Glomerular visceral epithelial cell (primary cell): ENCODE measurements at regions not wholly inside any gene's neighbourhood (a gene's known extent, or its start where the extent isn't known, plus 50 kb on each side); places are given as distances from the start of the nearest gene placed in this dataset.
A peak's percentile ranks its signal among the peaks of the same experiment; 100 is the strongest.
"Not testable (repeated sequence)": the region's sequence is repeated elsewhere in the genome, so short reads cannot be mapped to it uniquely, and the experiment has no call there.

Experiments used
- DNase-seq: peaks from one replicate; pipeline ENCODE4 v3.0.0-alpha.2; 2016; ENCODE audit errors: extremely low spot score

DNA sequence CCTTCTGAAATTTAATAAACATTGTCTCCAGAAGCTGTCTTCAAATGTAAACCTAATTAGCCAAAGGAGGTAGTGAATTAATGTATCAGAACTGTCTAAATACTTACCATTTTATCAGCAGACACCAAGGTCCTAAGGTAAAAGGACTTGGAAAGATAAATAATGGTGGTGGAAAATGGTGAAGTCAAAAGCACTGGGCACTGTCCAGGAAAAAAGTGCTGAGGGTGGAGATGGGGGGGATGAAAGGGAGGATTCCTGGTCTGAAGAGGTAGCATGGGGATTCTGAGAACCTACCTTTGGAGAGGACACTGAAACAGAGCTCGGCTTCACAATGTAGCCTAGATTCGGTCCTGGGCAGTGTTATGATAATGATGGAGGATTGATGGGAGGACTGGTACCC lies 149.0 kb upstream of the DPH6 start:
- DNase-seq = no peak

DNA sequence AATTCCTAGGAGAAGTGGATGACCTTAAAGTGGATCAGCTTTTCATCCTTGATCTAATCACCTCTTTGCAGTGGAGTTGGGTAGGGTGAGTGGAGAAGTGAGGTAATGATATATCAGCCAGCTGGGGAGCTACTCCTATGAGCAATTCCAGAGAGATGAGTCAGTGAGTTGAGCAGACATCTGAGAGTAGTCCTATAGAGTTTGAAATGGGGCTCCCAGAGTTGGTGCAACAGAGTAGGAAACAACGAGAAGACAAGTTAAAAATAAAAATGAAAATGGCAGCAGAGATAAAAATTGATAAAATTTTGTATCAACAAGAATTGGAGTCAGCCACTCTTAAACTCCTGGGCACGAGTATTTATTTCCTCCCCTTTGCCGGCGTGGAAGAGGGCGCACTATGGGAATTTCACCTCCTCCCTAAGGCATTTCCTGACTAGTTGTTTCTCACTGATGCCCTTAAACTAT lies 150.8 kb upstream of the DPH6 start:
- DNase-seq = peak; percentile 81

DNA sequence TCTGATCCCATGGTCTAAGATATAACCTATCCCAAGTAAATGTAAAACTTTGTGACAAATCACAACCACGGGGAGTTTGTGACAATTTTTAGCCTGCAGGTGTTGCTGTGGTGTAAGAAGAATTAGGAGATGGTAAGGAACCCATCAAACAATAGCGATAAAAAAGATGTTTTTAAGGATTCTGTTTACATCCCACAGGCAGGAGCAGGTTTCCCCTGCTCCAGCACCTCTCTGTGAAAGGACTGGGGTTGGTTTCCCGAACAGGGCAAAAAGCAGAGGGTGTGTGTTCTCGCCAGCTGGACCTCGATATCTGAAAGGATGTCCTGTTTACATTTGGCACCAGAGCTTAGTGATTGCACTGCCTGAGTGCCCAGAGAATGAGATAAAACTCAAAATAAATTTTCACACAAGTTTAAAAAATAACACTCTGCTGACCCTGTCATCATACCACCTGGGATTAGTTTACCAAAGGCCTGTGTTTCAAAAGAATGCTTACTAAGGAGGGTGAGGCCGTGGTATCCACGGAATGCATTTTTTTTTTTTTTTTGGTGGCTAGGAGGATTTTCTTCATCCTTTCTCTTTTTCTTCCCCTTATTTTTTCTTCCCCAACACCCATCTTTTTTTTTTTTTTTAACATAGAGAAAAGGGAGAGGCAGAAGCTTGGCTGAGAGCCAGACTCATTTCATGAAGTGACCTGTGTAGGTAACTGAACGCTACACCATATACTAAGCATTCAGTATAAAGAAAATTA lies 151.8 kb upstream of the DPH6 start:
- peak; percentile 45 for DNase-seq

DNA sequence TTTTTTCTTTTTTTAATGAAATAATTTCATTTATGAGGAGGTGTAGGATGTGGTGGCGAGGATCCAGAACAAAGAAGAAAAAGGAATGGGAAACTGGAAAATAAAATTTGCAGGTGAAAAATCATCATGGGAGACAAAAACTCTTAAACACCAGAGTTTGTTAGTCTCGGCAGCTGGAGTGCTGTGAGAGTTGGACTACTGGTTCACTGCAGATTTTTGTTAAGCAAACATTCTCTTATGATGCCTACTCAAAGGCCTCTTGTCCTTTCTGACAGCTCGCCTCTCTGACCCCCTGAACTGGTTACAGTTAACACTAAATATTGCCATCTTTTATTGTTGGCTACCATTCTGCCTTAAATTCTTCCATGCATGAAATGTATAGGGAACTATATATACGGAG lies 152.4 kb upstream of the DPH6 start:
- no peak for DNase-seq

DNA sequence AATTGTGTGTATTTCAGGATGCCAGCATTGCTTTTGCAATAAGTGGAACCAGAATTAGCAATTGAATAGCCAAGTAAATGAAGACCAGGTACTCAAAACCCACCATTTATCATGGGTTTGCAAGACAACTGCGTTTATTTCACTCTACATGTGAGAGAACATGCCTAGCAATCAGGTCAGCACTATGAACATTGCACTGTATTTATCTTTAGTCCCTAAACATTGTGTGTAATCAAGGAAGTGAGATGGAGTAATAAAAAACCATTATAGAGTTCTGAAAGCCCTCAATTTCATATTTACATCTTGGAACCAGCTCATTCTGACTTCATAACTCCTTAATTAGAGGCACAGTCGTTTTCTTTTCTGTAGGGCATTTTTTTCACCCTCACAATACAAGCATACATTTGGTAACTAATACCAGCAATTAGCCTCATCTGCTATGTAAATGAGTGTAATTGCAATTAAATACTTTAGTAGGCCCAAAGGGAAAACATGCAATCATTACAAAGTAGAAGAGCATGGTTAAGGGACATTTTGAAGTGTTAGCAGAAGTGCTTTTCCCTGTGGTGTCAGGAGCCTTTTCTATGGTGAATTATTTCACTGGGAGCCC lies 153.1 kb upstream of the DPH6 start:
- DNase-seq = no peak

DNA sequence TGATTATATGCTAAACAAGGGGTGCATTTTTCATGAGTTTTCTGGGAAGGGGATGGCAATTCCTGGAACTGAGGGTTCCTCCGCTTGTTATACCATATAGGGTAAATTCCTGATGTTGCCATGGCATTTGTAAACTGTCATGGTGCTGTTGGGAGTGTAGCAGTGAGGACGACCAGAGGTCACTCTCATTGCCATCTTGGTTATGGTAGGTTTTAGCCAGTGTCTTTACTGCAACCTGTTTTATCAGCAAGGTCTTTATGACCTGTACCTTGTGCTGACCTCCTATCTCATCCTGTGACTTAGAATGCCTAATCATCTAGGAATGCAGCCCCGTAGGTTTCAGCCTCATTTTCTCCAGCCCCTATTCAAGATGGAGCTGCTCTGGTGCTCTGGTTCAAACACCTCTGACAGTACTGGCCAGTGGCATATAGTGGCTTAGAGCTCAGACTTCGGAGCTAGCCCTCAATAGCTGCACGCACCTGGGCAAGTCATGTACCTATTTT lies 154.2 kb upstream of the DPH6 start:
- not testable (repeated sequence) for DNase-seq

DNA sequence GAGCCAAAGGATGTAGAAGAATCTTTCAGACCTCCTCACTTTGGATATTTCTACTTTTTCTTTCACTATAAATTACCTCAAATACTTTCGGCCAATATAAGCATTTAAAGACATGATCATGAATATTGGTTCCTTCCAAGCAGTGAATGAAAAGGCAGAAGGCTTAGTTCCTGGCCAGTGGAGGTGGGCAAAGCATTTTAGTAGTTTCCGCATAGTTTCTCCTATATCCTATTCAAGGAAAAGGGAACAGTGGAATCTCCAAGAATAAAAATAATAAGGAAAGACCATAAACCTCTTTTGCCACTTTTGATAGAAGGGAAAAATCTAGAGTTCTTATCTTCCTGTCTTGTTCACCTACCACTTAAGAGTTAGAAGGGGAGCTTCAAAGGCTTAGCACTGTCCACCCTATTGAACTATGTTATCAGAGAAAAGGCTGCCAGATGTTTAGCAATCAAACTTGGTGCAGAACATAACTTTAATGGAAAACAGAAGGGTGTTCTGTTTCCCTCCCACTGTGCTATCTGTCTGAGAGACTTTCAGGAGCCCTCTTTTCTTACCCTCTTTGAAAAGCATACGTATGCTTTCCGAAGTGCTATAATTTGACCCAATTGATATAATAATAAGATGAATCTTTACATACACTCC lies 155.6 kb upstream of the DPH6 start:
- no peak for DNase-seq

DNA sequence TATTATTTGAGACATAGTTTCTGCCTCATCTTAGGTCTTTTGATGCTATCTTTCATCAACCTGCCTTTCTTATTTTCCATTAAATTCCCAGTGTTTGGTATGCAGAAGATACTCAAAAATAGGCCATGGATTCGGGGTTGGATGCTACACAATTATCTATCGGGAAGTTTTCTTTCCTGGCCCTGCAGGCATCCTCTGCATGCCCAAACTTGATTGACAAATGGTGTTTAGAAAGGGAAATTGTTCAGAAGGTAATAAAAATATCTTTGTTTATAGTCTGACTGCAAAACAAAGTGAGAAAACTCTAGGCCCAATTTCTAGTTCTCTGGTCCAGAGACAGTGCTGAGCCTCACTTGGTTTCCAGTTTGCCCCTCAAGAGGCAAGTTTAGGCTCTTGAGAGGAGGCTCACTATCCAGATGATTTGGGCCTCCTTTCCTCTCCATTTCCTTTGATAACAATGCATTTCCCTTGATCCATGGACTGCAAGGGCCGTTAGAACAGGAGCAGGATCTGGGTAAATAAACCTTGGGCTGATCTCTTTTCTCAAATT lies 157.1 kb upstream of the DPH6 start:
- no peak for DNase-seq

DNA sequence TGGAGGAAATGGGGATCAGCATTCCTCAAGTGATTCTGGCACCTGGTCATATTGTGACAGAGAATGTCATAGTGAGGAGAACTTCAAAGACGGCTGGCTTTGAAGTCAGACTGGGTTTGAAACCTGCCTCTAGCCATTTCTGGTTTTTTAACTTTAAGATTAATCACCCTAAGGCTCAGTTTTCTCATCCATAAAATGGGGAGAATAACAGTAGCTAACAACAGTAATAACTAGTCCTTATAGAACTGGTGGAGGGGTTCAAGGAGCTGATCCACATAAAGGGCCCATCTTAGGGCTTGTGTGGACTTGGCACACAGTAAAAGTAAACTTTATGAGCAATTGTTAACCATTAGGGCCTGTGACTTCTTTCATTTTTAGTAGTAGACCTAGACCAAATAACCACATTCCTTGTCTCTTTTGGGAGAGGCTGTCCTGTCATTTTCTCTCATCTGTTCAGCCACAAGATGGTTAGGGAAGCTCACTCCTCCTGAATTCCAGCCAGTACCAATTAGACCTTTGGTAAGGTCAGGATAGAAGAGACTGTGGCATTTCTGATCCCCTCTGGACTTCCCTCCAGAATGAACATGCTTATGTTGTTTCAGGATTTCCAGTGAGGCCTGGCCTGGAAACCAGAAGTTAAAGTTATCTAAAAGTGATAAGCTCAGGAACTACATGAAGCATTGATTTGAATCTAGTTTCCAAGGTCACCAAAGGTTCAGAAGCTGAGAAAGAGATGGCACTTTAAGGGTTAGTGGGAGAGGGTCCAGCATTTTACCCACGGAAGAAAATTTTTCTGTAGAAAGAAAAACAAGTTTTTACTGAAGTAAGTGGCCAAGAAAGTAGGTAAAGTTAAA lies 159.3 kb upstream of the DPH6 start:
- DNase-seq = no peak

DNA sequence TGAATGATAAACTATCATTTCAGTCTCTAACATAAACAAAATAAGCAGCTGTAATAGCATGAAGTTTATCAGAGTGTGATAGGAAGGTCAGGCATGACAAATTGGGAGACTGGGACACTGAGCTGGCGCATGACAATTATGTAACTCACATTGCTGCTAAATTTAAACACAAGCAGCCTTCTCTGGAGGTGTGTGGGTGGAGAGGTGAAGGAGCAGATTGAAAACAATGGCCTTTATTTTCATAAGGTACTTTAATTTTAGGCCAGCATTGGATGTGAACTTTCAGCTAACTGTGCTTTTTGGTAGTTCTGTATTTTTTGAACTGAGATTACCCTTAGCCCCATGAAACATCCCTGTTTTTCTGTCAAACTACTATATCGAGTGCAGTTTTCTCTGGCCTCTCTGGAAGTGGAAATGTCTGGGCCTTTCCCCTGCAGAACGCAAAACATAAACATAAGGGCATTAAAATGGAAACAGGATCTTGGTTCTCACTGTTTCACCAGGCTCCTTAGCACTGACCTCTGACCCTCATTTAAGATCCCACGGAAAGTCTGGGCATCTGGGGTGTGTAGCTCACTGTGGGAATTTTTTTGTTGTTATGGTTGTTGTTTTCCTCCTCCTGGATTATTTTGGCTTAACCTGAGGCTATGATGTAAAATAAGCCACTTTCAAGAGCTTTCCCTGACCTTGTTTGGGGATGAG lies 160.1 kb upstream of the DPH6 start:
- no peak for DNase-seq

DNA sequence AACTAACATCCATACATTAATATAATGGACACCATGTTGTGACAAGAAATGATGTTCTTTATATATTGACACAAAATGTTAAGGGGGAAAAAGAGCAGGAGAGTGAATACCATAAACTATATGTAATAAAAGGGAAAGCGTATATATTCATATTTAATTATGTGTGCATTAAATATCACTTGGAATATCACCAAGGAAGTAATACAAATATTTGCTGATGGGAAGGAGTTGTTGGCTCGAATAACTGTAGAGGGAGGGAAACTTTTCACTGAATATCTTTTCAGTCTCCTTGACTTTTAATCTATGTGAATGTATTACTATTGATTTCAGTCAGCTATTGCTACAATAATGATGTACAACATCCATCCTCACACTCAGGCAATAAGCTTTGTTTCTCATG lies 167.0 kb upstream of the DPH6 start:
- DNase-seq = no peak

DNA sequence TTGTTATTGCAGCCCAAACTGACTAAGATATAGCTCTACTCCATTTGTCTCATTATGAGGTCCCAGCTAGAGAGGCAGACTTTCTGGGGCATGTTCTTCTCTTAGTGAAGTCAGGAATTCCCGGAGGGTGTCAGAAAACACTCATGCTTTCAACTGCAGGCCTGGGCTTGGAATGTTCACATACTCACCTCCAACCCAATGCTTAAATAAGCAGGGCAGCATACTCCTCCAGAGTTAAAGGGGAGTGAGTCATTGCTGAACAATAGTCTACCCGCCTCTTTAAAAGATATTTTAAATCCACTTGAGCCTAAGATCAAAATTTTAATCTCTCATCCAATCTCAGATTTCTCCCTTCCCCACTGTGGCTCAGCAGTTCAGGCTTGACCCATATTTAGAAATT lies 167.8 kb upstream of the DPH6 start:
- peak; percentile 3 for DNase-seq

DNA sequence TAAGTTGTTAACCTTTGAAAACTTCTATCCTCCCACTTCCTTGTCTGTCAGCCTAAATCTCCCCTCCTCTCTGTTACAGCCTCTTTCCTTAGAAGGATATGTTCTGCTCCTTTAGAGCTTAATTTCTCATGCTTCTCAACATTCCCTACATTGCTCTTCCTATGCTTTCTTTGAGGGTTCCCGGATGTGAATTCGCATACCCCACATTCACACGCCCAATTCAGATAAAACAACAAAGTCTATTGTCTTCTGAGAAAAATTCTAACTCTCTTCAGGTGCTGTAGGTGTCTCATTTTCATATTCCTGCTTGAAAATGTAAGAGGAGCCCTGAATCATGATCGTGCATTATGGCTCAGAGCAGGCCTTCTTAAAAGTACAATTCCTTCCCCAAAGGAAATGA lies 171.8 kb upstream of the DPH6 start:
- DNase-seq = no peak

DNA sequence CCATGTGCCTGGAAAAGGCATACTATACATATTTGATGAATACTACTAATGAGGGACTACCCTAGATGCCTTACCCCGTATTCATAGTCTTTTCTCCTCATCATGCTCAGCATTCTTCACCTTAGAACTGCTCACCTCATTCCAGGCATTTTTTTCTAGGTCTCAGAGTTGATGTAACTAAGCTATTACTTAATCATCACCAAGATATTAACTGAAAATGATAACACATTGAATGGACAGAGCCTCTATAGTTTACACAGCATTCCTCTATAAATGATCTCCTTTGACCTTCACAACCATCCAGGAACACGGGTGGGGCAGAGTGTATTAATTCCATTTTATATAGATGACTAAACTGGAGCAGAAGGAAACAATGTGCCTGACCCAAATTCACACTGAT lies 174.1 kb upstream of the DPH6 start:
- no peak for DNase-seq

DNA sequence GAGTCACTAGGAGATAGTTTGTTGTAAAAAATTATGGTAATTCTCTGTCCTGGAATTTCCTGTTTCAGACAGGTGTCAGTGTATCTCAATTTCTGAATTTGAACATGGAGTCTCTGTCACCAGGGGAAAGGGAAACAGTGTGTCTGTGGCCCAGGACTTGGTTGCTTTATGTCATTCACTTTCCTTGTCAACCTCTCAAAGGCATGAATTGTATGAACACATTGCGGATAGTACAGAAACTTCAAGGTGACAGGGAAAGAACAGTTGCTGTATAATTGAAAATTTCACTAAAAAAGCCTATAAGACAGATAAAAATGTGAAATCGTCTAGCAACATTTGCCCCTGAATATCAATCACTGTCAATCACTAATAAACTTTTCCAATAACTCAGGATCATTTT lies 175.0 kb upstream of the DPH6 start:
- DNase-seq = no peak

DNA sequence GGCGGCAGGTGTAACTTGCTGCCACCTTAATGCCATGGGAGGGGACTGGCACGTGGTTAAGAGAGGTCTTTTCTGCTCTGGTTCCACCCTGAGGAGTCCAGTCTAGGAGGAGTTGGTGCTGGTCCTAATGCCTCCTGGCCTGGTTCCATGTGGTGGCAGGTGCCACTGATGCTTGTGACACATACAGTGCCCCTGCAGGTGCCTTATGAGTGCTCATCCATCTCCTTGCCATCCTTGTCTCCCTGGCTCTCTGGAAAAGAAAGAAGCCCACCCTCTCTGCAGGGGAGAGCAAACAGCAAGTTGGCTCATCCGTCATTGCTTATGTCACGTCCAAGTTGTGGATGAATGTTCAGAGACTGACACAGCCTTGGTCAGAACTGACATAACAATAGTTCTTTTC lies 175.8 kb upstream of the DPH6 start:
- DNase-seq = no peak

DNA sequence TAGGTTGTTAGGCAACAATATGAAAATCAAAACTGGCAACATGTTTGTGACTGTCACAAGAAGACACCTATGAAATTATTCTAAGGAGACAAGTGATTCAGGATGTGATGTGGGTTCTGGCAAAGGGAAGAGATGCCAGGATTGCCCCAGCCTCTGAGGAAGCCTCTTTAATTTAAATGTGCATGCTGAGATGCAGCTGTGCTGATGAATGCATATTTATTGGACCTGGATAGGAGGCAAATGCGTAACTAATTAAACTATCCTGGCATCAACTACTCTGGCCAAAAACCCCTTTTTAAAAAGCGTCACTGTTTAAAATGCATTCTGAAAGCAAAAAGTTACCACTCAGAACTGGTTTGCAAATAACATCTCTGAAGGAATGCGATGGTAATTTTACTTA lies 176.5 kb upstream of the DPH6 start:
- no peak for DNase-seq

DNA sequence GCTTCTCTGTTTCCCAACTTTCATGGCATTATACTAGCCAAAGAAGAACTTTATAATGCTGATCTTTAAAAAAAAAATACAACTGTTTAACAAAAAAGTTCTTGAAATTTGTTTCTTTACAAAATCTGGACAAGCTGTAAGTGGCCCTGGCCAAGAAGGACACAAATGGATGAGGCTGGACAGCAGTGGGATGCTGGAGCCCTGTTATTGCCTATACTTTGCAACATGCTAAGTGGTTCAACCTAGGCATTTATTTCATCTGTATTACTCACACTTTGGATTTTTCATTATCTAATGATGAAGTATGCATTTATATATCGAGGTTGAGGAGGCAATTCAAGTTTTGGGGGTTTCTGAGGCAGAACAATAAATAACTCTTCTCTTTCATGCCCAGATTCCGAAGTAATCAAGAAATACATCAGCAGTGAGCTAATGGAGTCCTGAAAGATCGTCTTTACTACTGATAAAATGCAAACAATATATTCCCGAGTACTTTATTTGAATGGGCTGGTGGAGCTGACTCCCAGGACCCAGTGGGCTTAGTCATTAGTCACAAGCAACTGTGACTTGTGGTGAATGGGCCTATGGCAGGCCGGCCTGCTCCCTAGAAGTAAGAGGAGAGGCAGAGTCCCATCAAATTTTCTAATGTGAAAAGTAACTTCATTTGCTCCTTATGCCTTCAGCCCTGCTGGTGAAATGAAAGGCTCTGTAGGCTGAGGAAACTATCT lies 177.3 kb upstream of the DPH6 start:
- DNase-seq = no peak

DNA sequence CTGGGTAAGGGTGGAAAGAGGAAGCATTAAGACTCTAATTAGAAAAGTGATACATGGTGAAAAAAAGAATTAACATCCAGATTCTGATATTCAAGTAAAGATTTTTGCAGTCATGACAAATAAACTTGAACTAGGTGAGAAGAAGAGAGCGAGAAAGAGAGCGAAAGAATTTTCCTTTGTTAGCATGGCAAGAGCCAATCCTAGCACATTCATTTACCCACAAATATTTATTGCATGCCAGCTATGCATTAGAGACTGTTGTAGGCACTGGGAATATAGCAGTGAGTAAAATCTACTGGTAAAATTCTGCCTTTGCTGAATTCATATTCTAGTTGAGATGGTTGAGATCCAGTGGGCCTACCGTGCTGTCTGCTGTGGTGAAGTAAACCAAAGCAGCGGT lies 177.9 kb upstream of the DPH6 start:
- DNase-seq = no peak

DNA sequence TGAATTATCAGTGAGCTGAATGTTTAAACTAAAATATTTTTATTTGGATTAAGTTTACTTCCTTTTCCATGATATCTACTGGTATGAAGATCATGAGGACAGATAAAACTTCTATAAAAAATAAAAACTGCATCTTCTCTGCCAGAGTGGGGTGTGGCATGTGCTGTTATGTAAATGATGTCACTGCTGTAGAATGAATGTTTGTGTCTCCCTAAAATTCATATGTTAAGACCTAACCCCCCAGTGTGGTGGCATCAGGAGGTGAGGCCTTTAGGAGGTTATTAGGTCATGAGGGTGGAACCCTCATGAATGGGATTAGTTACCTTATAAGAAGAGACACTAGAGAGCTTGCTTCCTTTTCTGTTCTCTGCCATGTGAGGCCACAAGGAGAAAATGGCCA lies 178.7 kb upstream of the DPH6 start:
- DNase-seq = no peak

DNA sequence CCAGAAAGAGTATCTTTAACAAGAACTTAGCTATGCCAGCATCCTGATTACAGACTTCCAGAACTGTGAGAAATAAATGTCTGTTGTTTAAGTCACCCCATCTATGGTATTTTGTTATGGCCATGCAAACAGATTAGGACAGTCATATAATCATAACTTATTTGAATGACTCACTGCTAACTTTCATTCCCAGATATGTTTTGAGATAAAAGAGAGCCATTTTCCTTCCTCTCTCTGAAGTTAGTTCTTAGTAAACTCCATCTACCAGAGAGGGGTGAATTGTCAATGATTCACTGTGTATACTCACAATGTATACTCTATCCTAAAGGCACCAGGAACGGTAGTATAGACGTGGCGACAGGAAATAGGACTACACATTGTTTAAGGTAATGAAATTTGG lies 179.4 kb upstream of the DPH6 start:
- no peak for DNase-seq
